H1 (cell line): ENCODE measurements at regions not wholly inside any gene's neighbourhood (a gene's known extent, or its start where the extent isn't known, plus 50 kb on each side); places are given as distances from the start of the nearest gene placed in this dataset.

Experiments
- HDAC2 ChIP-seq, 2 experiments: fragments of 300-600 bp in 1 of 2; sonication (generic) in 1 of 2; IDR thresholded peaks; 2 replicates each; pipeline ENCODE4 v1.6.1; 2011 to 2012; ENCODE audit warnings: low read depth in 2 of 2, low read length in 2 of 2, mild to moderate bottlenecking in 2 of 2, moderate library complexity in 2 of 2, borderline replicate concordance in 1 of 2, inconsistent platforms in 1 of 2
- JUND ChIP-seq: IDR thresholded peaks from 2 replicates; pipeline ENCODE4 v1.6.1; 2011; ENCODE audit warnings: mild to moderate bottlenecking, improper control_type of control experiment, low read length
- SP2 ChIP-seq: IDR thresholded peaks from 2 replicates; pipeline ENCODE4 v1.6.1; 2012; ENCODE audit warnings: mild to moderate bottlenecking, low read length, inconsistent platforms

GRCh38 chr3:81974751-81975150, 213.3 kb upstream of the GBE1 start (continued):
- TF ChIP-seq HDAC2 (IDR thresholded peaks at IDR 0.05; ENCODE audit: borderline replicate concordance in 1 of 2, low read depth in 2 of 2, low read length in 2 of 2) = no peak
- TF ChIP-seq JUND = no peak
- no peak for TF ChIP-seq SP2
- TF ChIP-seq, all 59 proteins: peak for 0
